Right lobe of liver (tissue), 4 donors: ENCODE measurements at regions not wholly inside any gene's neighbourhood (a gene's known extent, or its start where the extent isn't known, plus 50 kb on each side); places are given as distances from the start of the nearest gene placed in this dataset.

Experiments used
- POLR2A ChIP-seq: fragments of 450-650 bp; IDR thresholded peaks from one replicate; pipeline ENCODE4 v1.6.1; 2017; ENCODE audit warnings: antibody characterized with exemption, mild to moderate bottlenecking
- TF ChIP-seq, protein P1 (sequence below), 4 donors: fragments of 200-600 bp in 3 of 4; fragments of 450-650 bp in 1 of 4; IDR thresholded peaks; one replicate each; pipeline versions ENCODE4 v1.5.1 to v1.8.0; 2016 to 2022; ENCODE audit warnings: antibody characterized with exemption in 4 of 4, mild to moderate bottlenecking in 2 of 4
- donor health status: DM: no; HTN: no; CAD: no.
- donor health status: DM: no; HTN: no; CAD: no.
- donor health status: DM: no; HTN: yes; CAD: no.

DNA sequence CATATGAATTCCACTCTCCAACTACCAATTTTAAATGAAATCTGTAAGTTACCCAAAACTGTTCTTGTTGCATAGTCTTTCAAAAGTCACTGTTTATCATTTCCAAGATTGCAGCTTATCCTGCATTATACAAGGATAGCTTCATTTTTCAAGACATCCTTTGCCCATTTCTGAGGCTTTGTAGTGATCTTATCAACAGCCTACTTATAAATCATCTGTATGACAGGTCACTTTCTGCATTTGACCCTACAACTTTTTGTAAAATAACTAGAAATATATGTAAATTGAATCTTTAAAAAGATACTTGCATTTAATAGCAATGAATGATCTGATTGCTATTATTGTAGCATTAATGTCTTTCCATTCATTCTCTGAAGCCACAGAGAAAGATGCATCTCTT, 521.1 kb downstream of the UTRN start:
- TF ChIP-seq, protein P1, sequence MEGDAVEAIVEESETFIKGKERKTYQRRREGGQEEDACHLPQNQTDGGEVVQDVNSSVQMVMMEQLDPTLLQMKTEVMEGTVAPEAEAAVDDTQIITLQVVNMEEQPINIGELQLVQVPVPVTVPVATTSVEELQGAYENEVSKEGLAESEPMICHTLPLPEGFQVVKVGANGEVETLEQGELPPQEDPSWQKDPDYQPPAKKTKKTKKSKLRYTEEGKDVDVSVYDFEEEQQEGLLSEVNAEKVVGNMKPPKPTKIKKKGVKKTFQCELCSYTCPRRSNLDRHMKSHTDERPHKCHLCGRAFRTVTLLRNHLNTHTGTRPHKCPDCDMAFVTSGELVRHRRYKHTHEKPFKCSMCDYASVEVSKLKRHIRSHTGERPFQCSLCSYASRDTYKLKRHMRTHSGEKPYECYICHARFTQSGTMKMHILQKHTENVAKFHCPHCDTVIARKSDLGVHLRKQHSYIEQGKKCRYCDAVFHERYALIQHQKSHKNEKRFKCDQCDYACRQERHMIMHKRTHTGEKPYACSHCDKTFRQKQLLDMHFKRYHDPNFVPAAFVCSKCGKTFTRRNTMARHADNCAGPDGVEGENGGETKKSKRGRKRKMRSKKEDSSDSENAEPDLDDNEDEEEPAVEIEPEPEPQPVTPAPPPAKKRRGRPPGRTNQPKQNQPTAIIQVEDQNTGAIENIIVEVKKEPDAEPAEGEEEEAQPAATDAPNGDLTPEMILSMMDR (IDR thresholded peaks at IDR 0.05) = no peak
- TF ChIP-seq POLR2A = no peak
